GM18861 (cell line): ENCODE measurements at regions not wholly inside any gene's neighbourhood (a gene's known extent, or its start where the extent isn't known, plus 50 kb on each side); places are given as distances from the start of the nearest gene placed in this dataset.
"Not testable (repeated sequence)": the region's sequence is repeated elsewhere in the genome, so short reads cannot be mapped to it uniquely, and the experiment has no call there.

Experiments used
- ATAC-seq: cut with Tn5 transposase; IDR thresholded peaks from one replicate; pipeline ENCODE4 v1.9.1; 2021; ENCODE audit not compliant: unreplicated experiment

- not testable (repeated sequence) for ATAC-seq
Observed at GRCh38 chr1:145191272-145191675, 50.7 kb downstream of the PPIAL4D start.

DNA sequence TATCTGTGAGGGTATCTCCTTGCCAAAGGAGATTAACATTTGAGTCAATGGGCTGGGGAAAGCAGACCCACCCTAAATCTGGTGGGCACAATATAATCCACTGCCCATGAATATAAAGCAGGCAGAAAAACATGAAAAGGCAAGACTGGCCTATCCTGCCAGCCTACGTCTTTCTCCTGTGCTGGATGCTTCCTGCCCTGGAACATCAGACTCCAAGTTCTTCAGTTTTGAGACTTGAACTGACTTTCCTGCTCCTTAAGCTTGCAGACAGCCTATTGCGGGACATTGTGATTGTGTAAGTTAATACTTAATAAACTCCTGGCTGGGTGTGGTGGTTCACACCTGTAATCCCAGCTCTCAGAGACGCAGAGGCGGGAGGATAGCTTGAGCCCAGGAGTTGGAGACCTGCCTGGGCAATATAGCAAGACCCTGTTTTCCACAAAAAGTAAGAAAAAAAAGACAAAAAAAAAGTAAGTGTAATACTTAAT is 52.4 kb downstream of the PPIAL4D start:
- not testable (repeated sequence) for ATAC-seq

GRCh38 chr1:145188869-145189542 is 53.0 kb downstream of the PPIAL4D start:
- ATAC-seq: not testable (repeated sequence)

- peak; percentile 67 for ATAC-seq
Observed at GRCh38 chr1:145182606-145183413, 59.2 kb downstream of the PPIAL4D start.

DNA sequence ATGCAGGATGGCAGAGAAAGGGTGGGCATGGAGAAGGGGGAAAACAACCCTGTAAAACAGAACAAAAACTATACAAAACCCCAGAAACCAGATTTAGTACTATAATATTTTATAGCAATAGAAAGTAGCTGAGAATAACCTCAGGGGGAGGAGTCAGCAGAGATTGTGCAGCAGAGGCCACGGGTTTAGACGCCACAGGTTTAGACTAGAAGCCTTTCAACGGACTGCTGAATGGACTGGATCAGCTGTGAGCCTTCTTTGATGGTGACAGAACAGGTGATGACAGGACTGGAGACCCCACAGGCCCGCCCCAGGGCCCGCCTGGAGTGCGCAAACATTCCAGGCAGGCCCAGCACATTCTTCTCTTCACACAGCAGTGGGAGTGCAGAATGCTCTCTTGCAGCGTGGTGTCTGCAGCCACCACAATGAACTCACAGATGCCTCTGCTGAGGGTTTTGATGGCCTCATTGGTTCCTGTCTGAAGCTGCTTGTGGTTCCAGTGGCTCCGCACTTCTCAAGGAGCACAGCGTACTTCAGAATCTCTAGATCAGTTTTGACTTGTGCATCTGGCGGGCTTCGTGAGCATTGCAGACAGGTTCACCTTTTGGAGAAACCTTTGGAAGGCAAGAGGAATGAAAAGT is 65.6 kb downstream of the PPIAL4D start:
- ATAC-seq: not testable (repeated sequence)

DNA sequence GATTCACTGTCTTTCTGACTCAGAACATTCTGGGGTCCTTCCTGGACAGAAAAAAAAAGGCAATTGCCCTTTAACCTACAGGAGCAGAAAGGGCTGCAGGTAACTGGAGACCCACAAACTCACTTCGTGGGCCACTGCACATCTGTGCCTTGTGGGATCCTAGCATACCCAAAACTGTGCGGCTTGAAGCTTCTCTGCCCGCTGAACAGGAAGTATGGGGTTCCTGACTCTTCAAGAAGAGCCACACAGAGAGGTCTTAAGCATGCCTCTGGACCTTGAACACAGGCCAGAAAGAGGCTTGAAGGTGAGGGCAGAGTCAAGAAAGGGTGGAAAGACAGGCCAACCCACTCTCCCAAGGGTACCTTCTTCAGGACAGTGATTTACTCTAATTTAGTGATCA is 67.6 kb downstream of the PPIAL4D start:
- not testable (repeated sequence) for ATAC-seq

GRCh38 chr1:145168220-145168848 is 72.6 kb downstream of the FAM72D start:
- not testable (repeated sequence) for ATAC-seq

- ATAC-seq: not testable (repeated sequence)
Observed at GRCh38 chr1:145164360-145164759, 68.6 kb downstream of the FAM72D start.
